ENCODE measurements at regions not wholly inside any gene's neighbourhood (a gene's known extent, or its start where the extent isn't known, plus 50 kb on each side); places are given as distances from the start of the nearest gene placed in this dataset.
A peak's percentile ranks its signal among the peaks of the same experiment; 100 is the strongest.
"Not testable (repeated sequence)": the region's sequence is repeated elsewhere in the genome, so short reads cannot be mapped to it uniquely, and the experiment has no call there.

DNA sequence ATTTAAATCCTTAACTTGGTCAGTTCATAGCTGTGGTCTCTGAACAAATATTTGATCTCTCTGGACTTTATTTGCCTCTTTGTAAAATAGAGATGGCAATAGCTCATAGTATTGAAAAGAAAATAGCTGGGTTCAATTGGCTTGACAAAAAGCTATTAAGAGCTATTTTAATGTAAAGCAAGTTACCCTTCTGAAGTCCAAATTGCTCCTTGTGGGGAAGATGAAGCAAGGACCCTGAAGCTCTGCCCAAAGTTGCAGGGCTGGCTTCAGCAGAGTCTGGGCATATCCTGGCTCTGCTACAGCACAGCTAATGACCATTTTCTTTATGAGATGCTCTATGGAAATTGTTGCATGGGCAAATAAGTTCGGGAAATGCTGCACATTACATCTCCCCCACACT lies 484.5 kb downstream of the TDRD3 start:
- DNase-seq: no peak

GRCh38 chr13:60873116-60873515 lies 476.1 kb downstream of the TDRD3 start:
- DNase-seq: no peak

DNA sequence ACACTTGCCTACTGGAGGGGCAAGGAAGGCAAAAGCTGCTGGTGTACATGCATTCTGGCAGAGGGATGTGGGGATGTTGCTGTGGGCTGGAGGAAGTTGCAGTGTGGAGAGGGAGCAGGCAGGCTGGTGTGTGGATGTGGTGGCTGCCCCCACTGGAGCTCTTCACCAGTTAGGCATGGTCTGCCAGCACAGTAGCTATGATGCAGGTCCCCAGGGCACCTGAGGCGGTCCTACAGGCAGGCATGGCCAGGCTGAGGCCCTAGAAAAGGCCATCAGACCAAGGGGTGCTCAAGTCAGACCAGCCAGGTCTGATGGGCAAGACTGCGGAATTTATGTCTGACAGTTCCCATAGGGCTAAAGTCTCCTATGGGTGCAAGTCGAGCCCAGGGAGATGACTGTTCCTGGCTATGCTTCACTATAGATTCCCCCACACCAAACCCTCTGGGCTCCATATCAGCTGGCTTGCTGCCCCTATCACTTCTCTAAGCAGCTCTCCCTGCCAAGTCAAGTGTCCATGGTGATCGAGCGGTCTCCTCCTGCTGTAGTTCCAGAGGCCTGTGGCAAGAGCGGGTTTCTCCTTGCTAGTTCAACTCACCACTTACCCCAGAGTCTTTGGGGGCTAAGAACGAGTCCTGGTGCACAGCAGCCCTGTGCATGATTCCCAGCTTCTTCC lies 473.1 kb downstream of the TDRD3 start:
- no peak for DNase-seq

GRCh38 chr13:60869225-60869624 lies 472.2 kb downstream of the TDRD3 start:
- no peak for DNase-seq

GRCh38 chr13:60862036-60862435 lies 465.0 kb downstream of the TDRD3 start:
- DNase-seq: no peak

- DNase-seq: no peak
Observed at GRCh38 chr13:60857698-60858097, 460.7 kb downstream of the TDRD3 start.

DNA sequence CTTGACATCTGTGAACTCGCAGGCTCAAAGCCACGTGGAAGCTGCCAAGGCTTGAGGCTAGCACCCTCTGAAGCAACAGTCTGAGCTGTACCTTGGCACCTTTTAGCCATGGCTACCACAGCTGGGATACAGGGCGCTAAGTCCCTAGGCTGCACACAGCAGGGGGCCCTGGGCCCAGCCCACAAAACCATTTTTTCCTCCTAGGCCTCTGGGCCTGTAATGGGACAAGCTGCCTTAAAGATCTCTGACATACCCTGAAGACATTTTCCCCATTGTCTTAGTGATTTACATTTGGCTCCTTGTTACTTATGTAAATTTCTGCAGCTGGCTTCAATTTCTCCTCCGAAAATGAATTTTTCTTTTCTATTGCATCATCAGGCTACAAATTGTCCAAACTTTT lies 455.9 kb downstream of the TDRD3 start:
- no peak for DNase-seq

DNA sequence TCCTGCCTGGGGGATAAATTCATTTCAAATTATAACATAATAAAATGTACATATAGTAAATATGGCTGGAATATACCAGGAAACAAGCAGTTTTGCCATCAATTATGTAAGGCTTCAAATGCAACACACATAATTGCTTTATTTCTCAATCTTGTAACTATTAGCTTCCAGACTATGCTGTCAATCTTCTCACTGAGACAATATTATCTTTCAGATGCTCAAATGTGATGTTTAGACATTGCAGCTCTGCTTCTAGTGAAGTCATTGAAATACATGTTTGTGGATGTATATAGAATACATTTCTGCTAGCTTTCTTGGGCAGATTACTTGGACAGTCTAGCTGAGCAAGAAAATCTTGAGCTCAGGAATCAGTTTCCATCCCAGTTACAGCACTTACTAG lies 454.4 kb downstream of the TDRD3 start:
- DNase-seq: no peak

DNA sequence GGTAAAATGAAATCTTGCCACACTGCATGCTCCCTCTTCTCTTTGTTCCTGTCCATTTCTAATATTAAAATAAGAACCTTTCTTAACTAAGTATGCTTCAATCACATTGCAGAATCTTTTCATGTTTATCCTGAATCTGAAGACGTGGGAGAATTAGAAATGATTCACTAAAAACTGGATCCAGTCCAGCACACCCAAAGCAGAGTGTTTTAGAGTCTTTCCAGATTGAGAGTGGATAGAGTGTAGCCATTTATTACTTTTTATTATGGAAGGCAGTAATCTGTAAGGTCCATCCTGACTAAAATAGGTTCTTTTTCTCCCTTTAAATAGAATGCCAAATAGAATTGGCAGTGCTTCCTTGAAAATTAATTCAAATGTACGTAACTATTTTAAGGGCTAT lies 453.5 kb downstream of the TDRD3 start:
- DNase-seq: no peak

DNA sequence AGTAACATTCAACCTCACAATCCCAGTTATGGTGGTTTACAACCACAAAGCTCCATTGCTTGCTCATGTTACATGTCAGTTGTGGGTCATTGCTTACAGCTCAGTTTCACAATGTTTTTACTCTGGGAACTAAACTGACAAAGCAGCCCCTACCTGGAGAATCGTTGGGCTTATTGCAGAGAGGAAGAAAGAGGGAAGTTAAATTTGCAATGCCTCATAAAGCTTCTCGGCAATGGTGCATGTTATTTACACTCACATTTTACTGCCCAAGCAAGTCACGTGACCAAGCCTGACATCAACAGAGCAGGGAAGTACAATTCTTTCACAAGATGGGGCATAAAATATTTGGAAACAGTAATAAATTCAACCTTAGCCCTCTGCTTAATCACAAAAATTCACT lies 441.6 kb downstream of the TDRD3 start:
- no peak for DNase-seq

GRCh38 chr13:60837806-60838205 lies 440.8 kb downstream of the TDRD3 start:
- no peak for DNase-seq

DNA sequence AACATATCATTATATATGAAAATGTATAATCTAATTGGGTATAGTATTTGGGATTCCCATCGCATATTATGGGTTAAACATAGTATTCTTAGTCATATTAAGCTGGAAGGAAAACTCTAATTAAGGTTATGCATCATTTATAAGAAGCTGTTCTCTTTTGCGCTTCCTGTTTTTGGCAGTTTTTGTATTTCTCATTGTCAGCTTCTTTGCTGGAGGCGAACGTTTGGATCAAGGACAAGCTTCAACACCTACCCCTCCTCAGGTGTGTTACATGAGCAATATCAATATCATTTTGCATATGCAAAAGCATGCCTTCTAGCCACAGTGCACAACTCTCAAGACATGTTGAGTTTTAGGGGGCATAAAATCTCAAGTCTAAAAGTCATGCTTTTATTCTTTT lies 439.8 kb downstream of the TDRD3 start:
- DNase-seq: no peak

DNA sequence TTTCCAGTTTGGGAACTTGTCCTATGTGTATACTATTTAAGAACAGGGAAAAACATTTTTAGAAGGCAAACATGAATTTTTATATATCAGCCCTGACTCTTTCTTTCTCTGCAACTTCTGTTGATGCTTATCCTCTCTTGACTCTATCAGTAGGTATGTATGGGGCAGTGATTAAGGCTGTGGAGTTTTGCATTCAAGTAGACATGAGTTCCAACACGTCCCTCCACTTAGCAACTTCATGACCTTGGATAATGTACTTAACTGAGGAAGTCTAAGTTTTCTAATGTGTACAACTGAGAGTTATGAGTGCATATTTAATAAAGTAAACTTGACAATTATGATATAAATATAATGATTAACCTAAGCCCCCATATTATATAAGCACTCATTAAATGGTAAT lies 414.6 kb downstream of the TDRD3 start:
- DNase-seq: no peak

DNA sequence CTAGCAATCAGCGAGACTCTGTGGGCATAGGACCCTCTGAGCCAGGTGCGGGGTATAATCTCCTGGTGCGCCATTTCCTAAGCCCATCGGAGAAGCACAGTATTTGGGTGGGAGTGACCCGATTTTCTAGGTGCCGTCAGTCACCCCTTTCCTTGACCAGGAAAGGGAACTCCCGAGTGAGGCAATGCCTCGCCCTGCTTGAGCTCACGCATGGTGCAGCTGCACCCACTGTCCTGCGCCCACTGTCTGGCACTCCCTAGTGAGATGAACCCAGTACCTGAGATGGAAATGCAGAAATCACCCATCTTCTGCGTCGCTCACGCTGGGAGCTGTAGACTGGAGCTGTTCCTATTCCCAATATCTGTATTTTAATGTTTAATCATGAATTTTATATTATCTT lies 408.6 kb downstream of the TDRD3 start:
- not testable (repeated sequence) for DNase-seq

GRCh38 chr13:60798503-60798902 lies 401.5 kb downstream of the TDRD3 start:
- no peak for DNase-seq

DNA sequence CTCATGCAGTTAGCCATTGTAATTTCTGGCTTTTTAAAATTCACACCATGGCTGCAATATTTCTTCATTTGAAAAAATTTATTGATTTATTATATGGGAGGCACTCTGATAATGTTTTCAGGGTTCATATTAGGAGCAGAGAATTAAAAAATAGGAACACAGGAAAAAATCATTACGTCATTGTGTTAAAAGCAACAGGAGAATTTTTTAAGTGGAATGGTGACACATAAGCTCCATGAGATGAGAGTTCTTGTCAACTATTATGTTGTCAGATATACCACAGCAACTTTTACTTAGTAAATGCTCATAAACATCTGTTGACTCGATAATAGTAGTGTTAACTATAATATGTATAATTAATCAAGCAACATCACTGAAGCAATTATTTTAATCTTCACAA lies 400.1 kb downstream of the TDRD3 start:
- no peak for DNase-seq

DNA sequence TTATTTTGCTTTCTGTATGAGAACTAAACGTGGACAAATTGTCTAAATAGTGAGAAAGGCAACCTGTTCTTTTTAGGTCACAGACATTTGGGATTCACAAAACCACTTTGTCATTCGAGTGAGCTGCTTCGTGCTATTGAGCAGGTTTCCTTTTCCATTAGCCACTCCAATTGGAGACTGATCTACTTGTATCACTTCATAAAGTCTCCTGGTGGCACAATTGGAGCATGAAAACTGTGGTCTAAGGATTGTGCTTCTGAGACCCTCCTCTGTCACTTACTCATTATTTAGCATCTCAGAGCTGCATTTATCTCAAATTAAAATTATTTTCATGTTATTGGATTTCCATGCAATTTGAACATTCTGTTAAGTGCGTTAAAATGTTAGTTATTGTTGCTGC lies 397.7 kb downstream of the TDRD3 start:
- DNase-seq: no peak

DNA sequence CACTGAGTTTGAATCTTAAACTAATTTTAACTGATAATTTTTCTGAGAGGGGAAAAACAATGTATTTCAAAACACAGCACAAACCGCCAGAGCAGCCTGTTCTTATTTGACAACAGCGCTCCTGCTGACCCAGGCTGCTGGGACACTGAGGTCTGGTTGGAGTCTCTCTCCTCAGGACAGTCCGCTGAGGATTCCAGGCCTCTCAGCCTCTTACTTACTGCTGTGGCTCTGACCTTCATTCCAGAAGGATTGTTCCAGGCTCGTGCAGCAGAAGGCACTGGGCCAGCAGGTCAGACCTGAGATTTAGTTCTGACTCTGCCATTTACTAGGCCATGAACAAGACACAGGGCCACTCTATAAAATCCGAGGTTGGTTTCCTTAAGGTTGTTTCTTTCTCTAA lies 393.6 kb downstream of the TDRD3 start:
- no peak for DNase-seq

- peak; percentile 36 for DNase-seq
Observed at GRCh38 chr13:60788156-60788829, 391.3 kb downstream of the TDRD3 start.

DNA sequence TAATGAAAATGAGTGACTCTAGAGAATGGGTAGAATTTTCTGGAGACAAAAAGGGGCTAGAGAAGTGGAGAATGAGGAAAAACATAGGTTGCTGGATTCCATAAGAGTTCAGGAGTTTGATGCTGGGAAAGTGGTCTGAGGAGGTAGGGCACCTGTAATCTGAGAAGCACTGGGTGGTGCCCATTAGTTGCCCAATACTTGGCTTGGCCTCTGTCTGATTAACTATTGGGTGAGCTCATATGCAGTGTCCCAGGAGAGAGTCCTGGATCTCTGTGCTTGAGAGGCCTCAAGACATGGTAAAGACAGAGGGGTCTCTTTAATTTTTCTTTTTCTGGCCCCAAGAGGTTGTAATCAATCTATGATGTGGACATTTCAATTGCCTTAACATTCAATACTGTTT lies 390.1 kb downstream of the TDRD3 start:
- no peak for DNase-seq

- DNase-seq: no peak
Observed at GRCh38 chr13:60772726-60773125, 375.7 kb downstream of the TDRD3 start.

- DNase-seq: no peak
Observed at GRCh38 chr13:60765700-60766411, 368.8 kb downstream of the TDRD3 start.

GRCh38 chr13:60759499-60759898 lies 362.5 kb downstream of the TDRD3 start:
- DNase-seq: no peak

DNA sequence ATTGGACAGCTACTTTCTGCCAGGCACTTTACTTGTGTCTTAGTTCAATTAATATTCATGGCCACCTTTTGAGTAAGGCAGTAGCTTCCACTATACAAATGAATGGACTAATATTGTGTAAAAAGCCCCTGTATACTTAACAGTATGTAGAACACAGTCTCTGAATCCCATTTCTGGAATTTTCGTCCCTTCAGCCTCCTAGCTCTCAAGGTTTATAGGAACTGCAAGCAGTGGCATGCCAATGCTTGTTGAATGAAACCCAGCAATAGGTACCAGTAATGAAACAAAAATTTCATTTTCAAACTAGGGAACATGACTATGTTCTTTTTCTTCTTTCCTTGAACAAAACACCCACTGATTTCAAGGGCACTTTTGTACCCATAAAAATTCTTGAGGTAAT lies 361.6 kb downstream of the TDRD3 start:
- no peak for DNase-seq

Measured in femur (tissue), 1 donor.